Mammary epithelial cell (primary cell): ENCODE measurements at regions not wholly inside any gene's neighbourhood (a gene's known extent, or its start where the extent isn't known, plus 50 kb on each side); places are given as distances from the start of the nearest gene placed in this dataset.

Experiments
- CTCF ChIP-seq, 2 donors: IDR thresholded peaks in 1 of 2; conservative IDR thresholded peaks in 1 of 2; 2 replicates each; pipeline ENCODE4 v1.5.1; 2011 to 2012; ENCODE audit warnings: inconsistent platforms in 2 of 2, low read length in 2 of 2, mild to moderate bottlenecking in 2 of 2, control low read depth in 1 of 2, low read depth in 1 of 2; ENCODE audit not compliant: insufficient read depth in 1 of 2; ENCODE audit errors: extremely low read depth in 1 of 2
- EZH2 ChIP-seq: IDR thresholded peaks from 2 replicates; pipeline ENCODE4 v1.6.1; 2012; ENCODE audit warnings: low read length, inconsistent platforms, borderline replicate concordance

- TF ChIP-seq CTCF (conservative IDR thresholded peaks at IDR 0.05 in 1 of 2, IDR thresholded peaks at IDR 0.05 in 1 of 2; ENCODE audit: extremely low read depth in 1 of 2, insufficient read depth in 1 of 2, low read depth in 1 of 2, low read length in 2 of 2), result no peak
- no peak for TF ChIP-seq EZH2
These were observed 530.9 kb upstream of the AUTS2 start for GRCh38 chr7:69067397-69067796.
